Keratinocyte (primary cell): ENCODE measurements at regions not wholly inside any gene's neighbourhood (a gene's known extent, or its start where the extent isn't known, plus 50 kb on each side); places are given as distances from the start of the nearest gene placed in this dataset.

Experiments used
- EZH2 ChIP-seq: IDR thresholded peaks from one replicate; pipeline ENCODE4 v1.6.1; 2012; ENCODE audit warnings: inconsistent platforms, mild to moderate bottlenecking, low read length, moderate library complexity
- TF ChIP-seq, protein P1 (sequence below), 3 experiments: IDR thresholded peaks in 1 of 3; conservative IDR thresholded peaks in 1 of 3; optimal IDR thresholded peaks in 1 of 3; 2 replicates in 2 of 3; 3 replicates in 1 of 3; pipeline versions ENCODE3 to v1.5.1; 2011; ENCODE audit warnings: low read length in 3 of 3, mild to moderate bottlenecking in 3 of 3, moderate library complexity in 2 of 3, control low read depth in 1 of 3, inconsistent platforms in 1 of 3; ENCODE audit not compliant: insufficient read depth in 2 of 3; ENCODE audit errors: extremely low read depth in 1 of 3

DNA sequence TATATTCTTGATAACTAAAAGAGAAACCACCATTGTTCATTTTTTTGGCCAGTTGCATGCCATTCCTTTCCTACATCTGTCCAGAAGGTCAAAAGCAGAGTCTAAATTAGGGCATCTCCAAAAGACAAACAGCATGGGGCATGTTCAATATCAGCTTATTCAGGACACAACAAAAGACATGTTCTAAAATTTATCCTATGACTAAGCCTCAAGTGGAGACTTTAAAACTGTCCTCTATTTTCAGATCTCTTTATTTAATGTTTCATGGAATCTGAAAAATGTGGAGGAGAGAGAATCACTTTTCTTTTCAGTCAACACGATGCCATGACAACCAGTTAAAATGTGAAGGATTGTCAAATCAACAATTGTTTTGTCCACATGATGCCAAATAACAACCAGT, 303.4 kb upstream of the PRMT6 start:
- TF ChIP-seq, protein P1, sequence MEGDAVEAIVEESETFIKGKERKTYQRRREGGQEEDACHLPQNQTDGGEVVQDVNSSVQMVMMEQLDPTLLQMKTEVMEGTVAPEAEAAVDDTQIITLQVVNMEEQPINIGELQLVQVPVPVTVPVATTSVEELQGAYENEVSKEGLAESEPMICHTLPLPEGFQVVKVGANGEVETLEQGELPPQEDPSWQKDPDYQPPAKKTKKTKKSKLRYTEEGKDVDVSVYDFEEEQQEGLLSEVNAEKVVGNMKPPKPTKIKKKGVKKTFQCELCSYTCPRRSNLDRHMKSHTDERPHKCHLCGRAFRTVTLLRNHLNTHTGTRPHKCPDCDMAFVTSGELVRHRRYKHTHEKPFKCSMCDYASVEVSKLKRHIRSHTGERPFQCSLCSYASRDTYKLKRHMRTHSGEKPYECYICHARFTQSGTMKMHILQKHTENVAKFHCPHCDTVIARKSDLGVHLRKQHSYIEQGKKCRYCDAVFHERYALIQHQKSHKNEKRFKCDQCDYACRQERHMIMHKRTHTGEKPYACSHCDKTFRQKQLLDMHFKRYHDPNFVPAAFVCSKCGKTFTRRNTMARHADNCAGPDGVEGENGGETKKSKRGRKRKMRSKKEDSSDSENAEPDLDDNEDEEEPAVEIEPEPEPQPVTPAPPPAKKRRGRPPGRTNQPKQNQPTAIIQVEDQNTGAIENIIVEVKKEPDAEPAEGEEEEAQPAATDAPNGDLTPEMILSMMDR (optimal IDR thresholded peaks at IDR 0.05 in 1 of 3, IDR thresholded peaks at IDR 0.05 in 1 of 3, conservative IDR thresholded peaks at IDR 0.05 in 1 of 3; ENCODE audit: extremely low read depth in 1 of 3, insufficient read depth in 2 of 3, low read length in 3 of 3), result no peak
- TF ChIP-seq EZH2, result no peak
